CD4-positive, CD25-positive, alpha-beta regulatory T cell (primary cell): ENCODE measurements at regions not wholly inside any gene's neighbourhood (a gene's known extent, or its start where the extent isn't known, plus 50 kb on each side); places are given as distances from the start of the nearest gene placed in this dataset.

ENCODE experiments used
- ATAC-seq, 2 donors: fragments of 150-1000 bp; cut with Tn5 transposase; one replicate each; pipeline ENCODE4 v1.10.0; 2021; ENCODE audit warnings: low read depth in 2 of 2, moderate number of reproducible peaks in 2 of 2, moderate library complexity in 1 of 2
- DNase-seq, 3 donors: peaks; one replicate each; pipeline versions ENCODE4 v3.0.0 to v3.0.0-alpha.2; 2012 to 2022; ENCODE audit warnings: mixed read lengths in 1 of 3
- H3K27ac ChIP-seq: one replicate; pipeline ENCODE4 v1.7.0; 2013; ENCODE audit warnings: mild to moderate bottlenecking, low read length; ENCODE audit not compliant: insufficient read depth, poor library complexity, severe bottlenecking
- H3K27me3 ChIP-seq: one replicate; pipeline ENCODE4 v1.7.0; 2013; ENCODE audit warnings: low read length; ENCODE audit not compliant: control insufficient read depth, insufficient read depth
- H3K36me3 ChIP-seq: one replicate; pipeline ENCODE4 v1.7.0; 2013; ENCODE audit warnings: mild to moderate bottlenecking, low read length, moderate library complexity; ENCODE audit not compliant: control insufficient read depth, insufficient read depth
- H3K4me1 ChIP-seq: 2 replicates; pipeline ENCODE4 v1.7.0; 2013; ENCODE audit warnings: mild to moderate bottlenecking, low read length; ENCODE audit not compliant: insufficient read depth, control insufficient read depth, poor library complexity, severe bottlenecking
- H3K4me3 ChIP-seq: one replicate; pipeline ENCODE4 v1.7.0; 2013; ENCODE audit warnings: low read depth, mild to moderate bottlenecking, low read length, moderate library complexity
- H3K9me3 ChIP-seq, 2 experiments: 1 replicate in 1 of 2; 2 replicates in 1 of 2; pipeline ENCODE4 v1.7.0; 2013; ENCODE audit warnings: low read length in 2 of 2, mild to moderate bottlenecking in 1 of 2, moderate library complexity in 1 of 2; ENCODE audit not compliant: control insufficient read depth in 2 of 2
- H3K27ac Mint-ChIP-seq, 3 donors: one replicate each; pipeline ENCODE4 v1.8.0; 2020 to 2022; ENCODE audit warnings: mild to moderate bottlenecking in 3 of 3, mixed read lengths in 3 of 3, moderate library complexity in 2 of 3
- H3K27me3 Mint-ChIP-seq: one replicate; pipeline ENCODE4 v1.8.0; 2022; ENCODE audit warnings: mild to moderate bottlenecking, mixed read lengths
- H3K36me3 Mint-ChIP-seq: one replicate; pipeline ENCODE4 v1.8.0; 2020; ENCODE audit warnings: mixed read lengths
- H3K4me1 Mint-ChIP-seq, 4 donors: one replicate each; pipeline ENCODE4 v1.8.0; 2020 to 2022; ENCODE audit warnings: mixed read lengths in 4 of 4, mild to moderate bottlenecking in 1 of 4
- H3K4me3 Mint-ChIP-seq, 4 donors: one replicate each; pipeline ENCODE4 v1.8.0; 2020 to 2022; ENCODE audit warnings: mild to moderate bottlenecking in 4 of 4, mixed read lengths in 4 of 4, moderate library complexity in 3 of 4
- H3K9me3 Mint-ChIP-seq, 7 donors: one replicate each; pipeline ENCODE4 v1.8.0; 2020 to 2022; ENCODE audit warnings: mixed read lengths in 7 of 7, mild to moderate bottlenecking in 3 of 7, moderate library complexity in 2 of 7

DNA sequence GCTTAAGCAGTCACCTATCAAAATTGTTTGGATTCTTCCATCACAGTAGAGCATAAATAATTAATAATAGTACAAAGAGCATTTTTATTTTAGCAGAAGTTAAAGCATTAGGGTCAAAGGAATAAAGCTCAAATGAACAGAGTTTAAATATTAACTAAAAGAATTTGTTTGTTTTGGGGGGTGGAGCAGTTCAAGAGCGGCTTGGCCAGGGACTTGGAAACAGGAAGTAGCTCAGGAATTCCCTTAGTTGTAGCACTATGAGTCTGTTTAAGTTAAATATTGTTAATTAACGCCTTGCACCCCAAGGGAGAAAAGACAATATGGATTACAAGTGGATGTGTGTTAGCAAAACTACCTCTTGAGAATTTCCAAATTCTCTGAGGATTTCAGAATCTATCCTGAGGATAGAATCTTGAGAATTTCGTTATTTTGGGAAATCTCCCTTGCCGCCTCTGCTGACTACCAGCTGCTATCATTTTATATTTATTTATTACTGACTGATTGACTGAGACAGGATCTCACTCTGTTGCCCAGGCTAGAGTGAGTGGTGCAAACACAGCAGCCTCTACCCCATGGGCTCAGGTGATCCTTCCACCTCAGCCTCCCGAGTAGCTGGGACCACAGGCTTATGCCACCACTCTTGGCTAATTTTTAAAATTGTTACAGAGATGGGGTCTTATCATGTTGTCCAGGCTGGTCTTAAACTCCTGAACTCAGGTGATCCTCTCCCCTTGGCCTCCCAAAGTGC is 96.7 kb upstream of the CHD1 start:
- no peaks in the 10 kb centered on the region for H3K9me3 Mint-ChIP-seq
- no peak overlapping the region for H3K27ac ChIP-seq

DNA sequence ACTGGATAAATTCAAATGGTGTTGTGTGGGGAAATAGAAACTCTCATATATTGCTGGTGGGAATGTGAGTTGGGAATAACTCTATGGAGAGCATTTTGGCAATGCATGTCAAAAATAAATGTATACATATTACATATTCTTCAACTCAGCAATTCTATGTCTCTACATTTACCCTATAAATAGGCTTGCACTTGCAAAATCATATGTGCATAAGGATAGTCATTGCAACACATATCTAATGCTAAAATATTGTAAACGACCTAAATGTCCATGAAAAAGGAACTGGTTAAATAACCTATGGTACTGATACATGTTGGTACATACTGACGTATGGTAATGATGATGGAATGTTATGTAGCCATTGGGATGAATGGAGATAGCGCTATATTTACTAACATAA is 94.5 kb upstream of the CHD1 start:
- no peaks in the 10 kb centered on the region for H3K36me3 ChIP-seq
- DNase-seq (no peak), ATAC-seq (no peak)
- H3K27me3 ChIP-seq: no peaks in the 10 kb centered on the region
- no peak overlapping the region for H3K4me3 Mint-ChIP-seq
- peaks cover 15% of the 10 kb centered on the region for H3K4me1 ChIP-seq
- no peaks in the 10 kb centered on the region for H3K9me3 ChIP-seq
- peaks cover 9% of the 10 kb centered on the region for H3K27me3 Mint-ChIP-seq
- peaks cover 9 to 23% (median 14%) of the 10 kb centered on the region in 4 donors for H3K4me1 Mint-ChIP-seq
- no peaks in the 10 kb centered on the region for H3K9me3 Mint-ChIP-seq
- no peak overlapping the region for H3K4me3 ChIP-seq
- no peak overlapping the region for H3K27ac Mint-ChIP-seq
- no peak overlapping the region for H3K27ac ChIP-seq
- no peaks in the 10 kb centered on the region for H3K36me3 Mint-ChIP-seq

More for the DNA sequence above, 96.7 kb upstream of the CHD1 start:
- ATAC-seq (no peak), DNase-seq (no peak)
- H3K4me3 ChIP-seq: no peak overlapping the region
- Mint-ChIP-seq H3K36me3 (no peaks in the 10 kb centered on the region), H3K4me3 (no peak overlapping the region), H3K4me1 (peaks cover 12 to 34% (median 17%) of the 10 kb centered on the region in 4 donors), H3K27ac (peak overlapping the region in 1 of 3 donors; percentile 66), H3K27me3 (peaks cover 9% of the 10 kb centered on the region)
- H3K4me1 ChIP-seq: peaks cover 15% of the 10 kb centered on the region
- no peaks in the 10 kb centered on the region for H3K27me3 ChIP-seq
- H3K36me3 ChIP-seq: no peaks in the 10 kb centered on the region
- no peaks in the 10 kb centered on the region for H3K9me3 ChIP-seq

DNA sequence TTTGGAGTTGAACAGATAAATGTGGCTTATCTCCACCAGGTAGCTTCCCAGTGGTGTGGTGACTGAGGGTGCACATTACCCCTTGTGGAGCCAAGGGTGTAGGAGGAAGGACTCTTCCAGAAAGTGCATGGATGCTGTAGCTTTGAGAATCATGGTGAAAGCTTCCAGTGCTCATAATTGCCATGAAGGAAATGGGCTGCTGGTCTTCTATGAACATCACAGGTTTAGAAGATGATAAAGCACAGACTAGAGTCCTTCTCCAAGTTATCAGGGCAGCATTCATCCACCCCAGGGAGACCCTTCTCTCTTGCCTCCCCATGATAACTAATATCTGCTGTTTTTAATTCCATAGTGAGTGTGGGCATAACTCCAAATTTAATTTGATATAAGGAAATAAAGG is 93.4 kb upstream of the CHD1 start:
- no peak overlapping the region for H3K27ac Mint-ChIP-seq
- peaks cover 7% of the 10 kb centered on the region for H3K4me1 ChIP-seq

DNA sequence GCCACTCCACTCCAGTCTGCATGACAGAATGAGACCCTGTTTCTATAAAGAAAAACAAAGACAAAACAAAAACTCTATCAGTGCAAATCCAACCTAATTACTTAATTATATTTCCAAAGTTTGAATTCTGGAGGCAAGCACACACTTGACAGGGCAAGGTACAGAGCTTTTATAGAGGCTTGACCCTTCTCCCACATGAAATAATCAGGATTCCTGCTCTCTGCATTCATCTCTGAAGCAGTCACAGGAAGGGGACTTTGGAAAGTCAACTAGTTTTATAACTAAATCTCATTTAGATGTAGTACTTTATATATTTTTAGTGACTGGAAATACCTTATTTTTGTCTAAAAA is 91.9 kb upstream of the CHD1 start:
- no peak for ATAC-seq
- Histone ChIP-seq H3K9me3 (no peaks in the 10 kb centered on the region), H3K27me3 (no peaks in the 10 kb centered on the region), H3K27ac (no peak overlapping the region), H3K36me3 (no peaks in the 10 kb centered on the region), H3K4me1 (no peaks in the 10 kb centered on the region), H3K4me3 (no peak overlapping the region)
- H3K27ac Mint-ChIP-seq: no peak overlapping the region
- peaks cover 0 to 4% (median 2%) of the 10 kb centered on the region in 4 donors for H3K4me1 Mint-ChIP-seq
- H3K9me3 Mint-ChIP-seq: peaks cover 0 to 2% (median 0%) of the 10 kb centered on the region in 7 donors
- H3K27me3 Mint-ChIP-seq: peaks cover 5% of the 10 kb centered on the region
- no peak for DNase-seq
- H3K4me3 Mint-ChIP-seq: no peak overlapping the region
- H3K36me3 Mint-ChIP-seq: no peaks in the 10 kb centered on the region

More for the DNA sequence above, 93.4 kb upstream of the CHD1 start:
- DNase-seq: no peak
- Histone ChIP-seq H3K27me3 (no peaks in the 10 kb centered on the region), H3K4me3 (no peak overlapping the region), H3K9me3 (no peaks in the 10 kb centered on the region), H3K27ac (no peak overlapping the region), H3K36me3 (no peaks in the 10 kb centered on the region)
- Mint-ChIP-seq H3K4me1 (peaks cover 2 to 13% (median 8%) of the 10 kb centered on the region in 4 donors), H3K4me3 (no peak overlapping the region), H3K36me3 (no peaks in the 10 kb centered on the region), H3K9me3 (no peaks in the 10 kb centered on the region), H3K27me3 (peaks cover 9% of the 10 kb centered on the region)
- no peak for ATAC-seq

DNA sequence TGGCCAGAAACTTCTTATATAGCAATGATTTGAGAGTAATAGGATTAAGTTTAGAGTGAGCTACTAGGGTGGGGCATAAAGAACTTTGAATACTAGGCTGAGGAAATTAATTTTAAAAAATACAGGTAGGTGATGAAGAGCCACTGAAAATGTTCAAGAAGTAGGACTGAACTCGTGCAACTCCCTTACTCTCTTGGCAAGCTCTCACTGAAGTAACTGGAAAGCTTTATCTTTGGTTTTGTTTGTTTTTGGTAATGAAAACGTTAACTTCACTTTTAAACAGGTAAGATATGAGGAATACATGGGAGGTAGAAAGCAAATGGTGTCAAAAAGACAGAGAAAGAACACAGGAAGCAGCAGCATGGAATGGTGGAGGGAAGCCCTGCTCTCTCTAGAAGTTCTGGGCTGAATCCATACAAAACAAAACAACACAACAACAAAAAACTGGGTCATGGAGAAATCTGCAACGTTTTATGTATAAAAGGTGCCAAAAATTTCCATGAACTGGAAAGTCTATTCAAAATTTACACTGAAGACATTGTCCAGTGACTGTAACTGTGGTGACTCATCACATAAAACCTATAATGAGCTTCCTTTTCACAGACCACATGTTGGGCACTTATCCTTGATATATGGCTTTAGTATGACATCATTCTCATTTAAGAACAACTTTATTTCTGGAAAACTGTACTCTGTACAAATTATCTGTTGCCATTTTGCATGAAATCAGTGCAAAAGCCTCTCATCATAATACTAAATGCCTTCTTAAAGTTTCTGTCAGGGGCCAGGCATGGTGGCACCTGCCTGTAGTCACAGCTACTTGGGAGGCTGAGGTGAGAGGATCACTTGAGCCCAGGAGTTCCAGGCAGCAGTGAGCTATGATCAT is 91.2 kb upstream of the CHD1 start:
- Mint-ChIP-seq H3K4me1 (peaks cover 0 to 4% (median under 1%) of the 10 kb centered on the region in 4 donors), H3K27ac (peak overlapping the region in 1 of 3 donors; percentile 20), H3K4me3 (no peak overlapping the region), H3K36me3 (no peaks in the 10 kb centered on the region), H3K27me3 (peaks cover 5% of the 10 kb centered on the region), H3K9me3 (peaks cover 0 to 4% (median 0%) of the 10 kb centered on the region in 7 donors)
- Histone ChIP-seq H3K4me1 (no peaks in the 10 kb centered on the region), H3K36me3 (no peaks in the 10 kb centered on the region), H3K4me3 (no peak overlapping the region), H3K27me3 (no peaks in the 10 kb centered on the region), H3K27ac (no peak overlapping the region), H3K9me3 (no peaks in the 10 kb centered on the region)
- ATAC-seq (no peak), DNase-seq (no peak)

DNA sequence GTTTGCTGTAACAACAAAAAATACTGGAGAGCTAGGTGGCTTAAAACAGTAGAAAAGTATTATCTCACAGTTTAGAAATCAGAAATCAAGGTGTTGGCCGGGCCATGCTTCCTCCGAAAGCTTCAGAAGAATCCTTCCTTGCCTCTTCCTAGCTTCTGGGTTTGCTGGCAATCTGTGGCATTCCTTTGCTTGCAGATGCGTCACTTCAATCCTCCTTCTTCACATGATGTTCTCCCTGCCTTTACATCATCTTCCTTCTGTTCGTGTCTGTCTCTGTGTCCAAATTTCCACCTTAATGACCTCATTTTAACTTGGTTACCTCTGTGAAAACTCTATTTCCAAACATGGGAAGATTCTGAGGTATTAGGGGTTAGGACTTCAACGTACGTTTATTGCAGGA is 90.4 kb upstream of the CHD1 start:
- H3K27ac ChIP-seq: no peak overlapping the region
- no peaks in the 10 kb centered on the region for H3K36me3 ChIP-seq
- DNase-seq (no peak), ATAC-seq (no peak)
- Mint-ChIP-seq H3K27me3 (peaks cover 5% of the 10 kb centered on the region), H3K4me1 (peaks cover 0 to 4% (median 0%) of the 10 kb centered on the region in 4 donors), H3K9me3 (peaks cover 0 to 4% (median 0%) of the 10 kb centered on the region in 7 donors), H3K4me3 (no peak overlapping the region), H3K27ac (no peak overlapping the region), H3K36me3 (no peaks in the 10 kb centered on the region)
- no peaks in the 10 kb centered on the region for H3K9me3 ChIP-seq
- no peaks in the 10 kb centered on the region for H3K27me3 ChIP-seq
- no peaks in the 10 kb centered on the region for H3K4me1 ChIP-seq
- H3K4me3 ChIP-seq: no peak overlapping the region

DNA sequence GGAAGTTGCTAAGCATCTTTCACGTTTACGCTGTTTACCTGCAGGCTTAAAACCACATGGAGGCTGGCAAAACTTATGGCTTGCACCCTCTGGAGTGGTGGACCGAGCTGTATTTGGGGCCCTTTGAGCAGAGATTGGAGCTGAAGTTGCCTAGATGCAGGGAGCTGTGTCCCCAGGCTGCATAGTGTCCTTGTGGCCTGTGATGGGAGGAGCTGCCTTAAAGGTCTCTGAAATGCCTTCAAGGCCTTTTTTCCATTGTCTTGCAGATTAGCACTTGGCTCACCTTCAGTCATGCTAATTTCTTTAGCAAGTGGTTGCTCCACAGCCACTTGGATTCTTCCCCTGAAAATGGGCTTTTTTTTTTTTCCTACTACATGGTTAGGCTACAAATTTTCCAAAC is 81.5 kb upstream of the CHD1 start:
- H3K4me3 Mint-ChIP-seq: no peak overlapping the region
- no peak overlapping the region for H3K4me3 ChIP-seq
- H3K27ac ChIP-seq: no peak overlapping the region
- no peaks in the 10 kb centered on the region for H3K9me3 ChIP-seq
- no peak overlapping the region for H3K27ac Mint-ChIP-seq
- no peaks in the 10 kb centered on the region for H3K36me3 ChIP-seq
- peaks cover 8% of the 10 kb centered on the region for H3K36me3 Mint-ChIP-seq
- ATAC-seq (no peak), DNase-seq (no peak)
- H3K27me3 ChIP-seq: no peaks in the 10 kb centered on the region
- peaks cover 2 to 5% (median 4%) of the 10 kb centered on the region in 4 donors for H3K4me1 Mint-ChIP-seq
- no peaks in the 10 kb centered on the region for H3K27me3 Mint-ChIP-seq
- no peaks in the 10 kb centered on the region for H3K4me1 ChIP-seq
- peaks cover 0 to 6% (median 0%) of the 10 kb centered on the region in 7 donors for H3K9me3 Mint-ChIP-seq
